ENCODE measurements at regions not wholly inside any gene's neighbourhood (a gene's known extent, or its start where the extent isn't known, plus 50 kb on each side); places are given as distances from the start of the nearest gene placed in this dataset.

DNA sequence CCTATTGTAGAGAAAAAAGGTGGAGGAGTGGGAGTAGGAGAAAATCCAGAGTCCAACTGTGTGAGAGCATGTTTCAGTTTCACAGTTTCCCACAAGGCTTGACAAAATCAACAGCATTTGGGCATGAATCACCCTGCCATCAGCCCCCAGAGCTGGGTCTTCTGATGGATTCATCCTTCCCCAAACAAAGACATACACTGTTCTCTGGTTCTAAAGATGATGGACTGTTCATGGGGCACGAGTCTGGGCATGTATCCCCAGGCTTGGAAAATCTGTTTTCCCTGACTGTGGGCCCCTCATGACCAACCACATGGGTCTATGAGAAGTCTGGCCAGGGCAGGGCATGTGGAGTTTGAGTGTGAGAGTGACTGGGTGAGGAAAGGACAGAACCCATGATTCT lies 210.4 kb upstream of the IRX5 start:
- H3K36me3 Mint-ChIP-seq (ENCODE audit: insufficient read depth, unreplicated experiment), result no peaks in the 10 kb centered on the region
- peaks cover 9% of the 10 kb centered on the region for H3K9me3 Mint-ChIP-seq (ENCODE audit: low read depth, unreplicated experiment)
- intact Hi-C loops (cut with micrococcal nuclease; ENCODE audit: unreplicated experiment), result no loop called here
- CTCF ChIA-PET, result interaction anchor here (0.6 kb wide), 1 partner anchor 236 kb away, joined by 3 read pairs; no protein-coding TSS in a partner anchor
- H3K27ac Mint-ChIP-seq (ENCODE audit: unreplicated experiment), result no peak overlapping the region
- H3K27me3 Mint-ChIP-seq (ENCODE audit: unreplicated experiment), result no peaks in the 10 kb centered on the region
- H3K4me3 Mint-ChIP-seq (ENCODE audit: low read depth, unreplicated experiment), result no peak overlapping the region
- no peaks in the 10 kb centered on the region for H3K4me1 Mint-ChIP-seq (ENCODE audit: low read depth, unreplicated experiment)
- TF ChIP-seq, protein P1, sequence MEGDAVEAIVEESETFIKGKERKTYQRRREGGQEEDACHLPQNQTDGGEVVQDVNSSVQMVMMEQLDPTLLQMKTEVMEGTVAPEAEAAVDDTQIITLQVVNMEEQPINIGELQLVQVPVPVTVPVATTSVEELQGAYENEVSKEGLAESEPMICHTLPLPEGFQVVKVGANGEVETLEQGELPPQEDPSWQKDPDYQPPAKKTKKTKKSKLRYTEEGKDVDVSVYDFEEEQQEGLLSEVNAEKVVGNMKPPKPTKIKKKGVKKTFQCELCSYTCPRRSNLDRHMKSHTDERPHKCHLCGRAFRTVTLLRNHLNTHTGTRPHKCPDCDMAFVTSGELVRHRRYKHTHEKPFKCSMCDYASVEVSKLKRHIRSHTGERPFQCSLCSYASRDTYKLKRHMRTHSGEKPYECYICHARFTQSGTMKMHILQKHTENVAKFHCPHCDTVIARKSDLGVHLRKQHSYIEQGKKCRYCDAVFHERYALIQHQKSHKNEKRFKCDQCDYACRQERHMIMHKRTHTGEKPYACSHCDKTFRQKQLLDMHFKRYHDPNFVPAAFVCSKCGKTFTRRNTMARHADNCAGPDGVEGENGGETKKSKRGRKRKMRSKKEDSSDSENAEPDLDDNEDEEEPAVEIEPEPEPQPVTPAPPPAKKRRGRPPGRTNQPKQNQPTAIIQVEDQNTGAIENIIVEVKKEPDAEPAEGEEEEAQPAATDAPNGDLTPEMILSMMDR (IDR thresholded peaks at IDR 0.05; ENCODE audit: unreplicated experiment), result no peak
- BruUV-seq (replicated peaks), result no TSS peak
- DNase-seq, result no peak

DNA sequence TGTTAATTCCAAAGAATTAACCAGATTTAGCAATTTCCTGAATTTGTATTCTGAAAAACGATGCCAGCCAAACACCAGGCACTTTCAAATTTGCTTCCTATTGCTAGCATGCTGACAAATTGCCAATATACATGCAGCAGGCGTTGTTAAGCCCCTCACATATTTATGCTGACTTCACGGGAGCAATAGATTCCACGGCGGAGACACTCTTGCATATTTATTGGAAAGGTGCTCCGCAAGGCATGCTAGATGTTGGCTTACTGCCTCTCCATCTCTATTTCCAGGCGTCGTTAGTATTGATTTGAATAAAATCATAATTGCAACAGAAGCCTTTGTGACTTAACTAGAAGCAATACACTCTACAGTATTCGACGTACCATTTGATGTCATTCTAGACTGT lies 211.0 kb upstream of the IRX5 start:
- Mint-ChIP-seq H3K4me1 (ENCODE audit: low read depth, unreplicated experiment) (no peaks in the 10 kb centered on the region), H3K36me3 (ENCODE audit: insufficient read depth, unreplicated experiment) (no peaks in the 10 kb centered on the region), H3K9me3 (ENCODE audit: low read depth, unreplicated experiment) (peaks cover 9% of the 10 kb centered on the region), H3K27ac (ENCODE audit: unreplicated experiment) (no peak overlapping the region), H3K27me3 (ENCODE audit: unreplicated experiment) (no peaks in the 10 kb centered on the region), H3K4me3 (ENCODE audit: low read depth, unreplicated experiment) (no peak overlapping the region)
- BruUV-seq (replicated peaks), result no TSS peak
- intact Hi-C loops (cut with micrococcal nuclease; ENCODE audit: unreplicated experiment), result no loop called here
- DNase-seq, result no peak
- TF ChIP-seq, protein P1 (IDR thresholded peaks at IDR 0.05; ENCODE audit: unreplicated experiment), result no peak
- CTCF ChIA-PET, result no interaction called here

DNA sequence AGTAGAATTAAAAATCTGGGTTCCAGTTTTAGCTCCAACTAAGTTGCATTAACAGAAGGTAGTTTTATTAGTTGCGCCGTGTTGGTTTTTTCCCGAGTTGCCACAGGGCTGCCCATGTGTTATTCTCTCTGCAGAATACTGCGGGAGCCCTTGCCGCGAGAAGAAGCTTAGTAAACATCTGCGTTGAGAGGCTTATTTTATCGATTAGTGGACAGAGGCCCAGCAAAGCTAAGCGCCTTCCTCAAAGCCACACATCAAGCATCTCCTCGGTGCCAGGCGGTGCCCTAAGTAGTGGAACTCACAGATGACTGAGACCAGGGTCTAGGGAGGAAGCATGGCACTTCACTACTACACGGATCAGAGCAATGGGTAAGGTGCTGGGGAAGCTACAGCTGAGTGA lies 212.3 kb upstream of the IRX5 start:
- no TSS peak for BruUV-seq (replicated peaks)
- no peak overlapping the region for H3K4me3 Mint-ChIP-seq (ENCODE audit: low read depth, unreplicated experiment)
- H3K27me3 Mint-ChIP-seq (ENCODE audit: unreplicated experiment), result no peaks in the 10 kb centered on the region
- no peak for DNase-seq
- intact Hi-C loops (cut with micrococcal nuclease; ENCODE audit: unreplicated experiment), result no loop called here
- peaks cover 9% of the 10 kb centered on the region for H3K9me3 Mint-ChIP-seq (ENCODE audit: low read depth, unreplicated experiment)
- H3K27ac Mint-ChIP-seq (ENCODE audit: unreplicated experiment), result no peak overlapping the region
- no peaks in the 10 kb centered on the region for H3K36me3 Mint-ChIP-seq (ENCODE audit: insufficient read depth, unreplicated experiment)
- CTCF ChIA-PET, result interaction anchor here (0.6 kb wide), 1 partner anchor 1367 kb away, joined by 3 read pairs; no protein-coding TSS in a partner anchor
- H3K4me1 Mint-ChIP-seq (ENCODE audit: low read depth, unreplicated experiment), result no peaks in the 10 kb centered on the region
- TF ChIP-seq, protein P1 (IDR thresholded peaks at IDR 0.05; ENCODE audit: unreplicated experiment), result no peak

DNA sequence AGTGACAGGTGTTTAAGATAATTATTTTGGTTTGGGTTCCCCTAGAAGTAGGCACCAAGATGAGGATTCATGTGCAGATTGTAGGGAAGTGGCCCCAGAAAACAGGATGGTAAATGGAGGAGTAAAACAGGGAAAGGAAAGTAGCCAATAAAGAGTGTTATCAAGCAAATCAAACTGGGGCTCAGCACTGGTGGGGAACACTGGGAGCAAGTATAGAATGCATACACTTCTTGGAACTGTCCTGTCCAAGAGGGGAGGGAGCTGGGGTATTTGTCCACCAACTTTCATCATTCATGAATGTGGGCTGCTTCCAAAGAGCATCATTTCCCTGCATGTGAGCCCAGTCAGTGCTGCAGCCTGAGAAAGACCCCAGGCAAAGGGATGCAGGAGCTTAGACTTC lies 215.7 kb upstream of the IRX5 start:
- CTCF ChIA-PET, result no interaction called here
- Mint-ChIP-seq H3K4me3 (ENCODE audit: low read depth, unreplicated experiment) (no peak overlapping the region), H3K27ac (ENCODE audit: unreplicated experiment) (no peak overlapping the region), H3K4me1 (ENCODE audit: low read depth, unreplicated experiment) (no peaks in the 10 kb centered on the region), H3K27me3 (ENCODE audit: unreplicated experiment) (peaks cover 19% of the 10 kb centered on the region), H3K36me3 (ENCODE audit: insufficient read depth, unreplicated experiment) (no peaks in the 10 kb centered on the region), H3K9me3 (ENCODE audit: low read depth, unreplicated experiment) (peaks cover 5% of the 10 kb centered on the region)
- TF ChIP-seq, protein P1 (IDR thresholded peaks at IDR 0.05; ENCODE audit: unreplicated experiment), result no peak
- no TSS peak for BruUV-seq (replicated peaks)
- intact Hi-C loops (cut with micrococcal nuclease; ENCODE audit: unreplicated experiment), result no loop called here
- no peak for DNase-seq
